DMS114 treated with DMSO at 0.1 percent for 48 hours (cell line): ENCODE measurements at regions not wholly inside any gene's neighbourhood (a gene's known extent, or its start where the extent isn't known, plus 50 kb on each side); places are given as distances from the start of the nearest gene placed in this dataset.

Source experiments
- DNase-seq: peaks from one replicate; lab custom pipeline; 2025; ENCODE audit not compliant: unreplicated experiment; lab: John Stamatoyannopoulos, UW

DNA sequence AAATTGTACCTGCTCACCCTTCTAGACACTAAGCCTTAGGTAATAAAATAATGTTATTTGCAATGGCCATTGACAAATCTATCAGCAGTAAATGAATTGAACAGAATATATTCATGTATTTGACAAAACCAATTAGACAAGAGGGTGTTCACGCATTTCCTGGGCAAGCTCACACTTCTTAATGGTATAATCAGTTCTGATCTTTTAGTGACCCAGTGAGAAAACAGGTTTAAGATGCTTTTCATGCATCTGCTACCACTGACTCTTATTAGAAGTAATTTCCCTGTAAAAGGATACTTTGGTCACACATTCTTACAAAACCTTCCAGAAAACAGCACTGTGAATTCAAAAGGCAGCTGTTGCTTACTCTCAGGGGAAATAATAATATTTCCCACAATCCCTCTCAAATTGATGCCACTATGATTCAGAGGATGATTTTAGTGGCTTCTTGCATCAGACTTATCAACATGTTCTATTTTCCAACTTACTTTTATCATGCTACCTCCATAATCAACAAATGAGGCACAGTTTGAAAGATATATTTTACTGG is 313.9 kb upstream of the NWD2 start:
- no peak for DNase-seq

- DNase-seq, result no peak
Measured at GRCh38 chr4:36944232-36944631, 300.3 kb upstream of the NWD2 start.

- no peak for DNase-seq
Measured at GRCh38 chr4:36961420-36961819, 283.1 kb upstream of the NWD2 start.

DNA sequence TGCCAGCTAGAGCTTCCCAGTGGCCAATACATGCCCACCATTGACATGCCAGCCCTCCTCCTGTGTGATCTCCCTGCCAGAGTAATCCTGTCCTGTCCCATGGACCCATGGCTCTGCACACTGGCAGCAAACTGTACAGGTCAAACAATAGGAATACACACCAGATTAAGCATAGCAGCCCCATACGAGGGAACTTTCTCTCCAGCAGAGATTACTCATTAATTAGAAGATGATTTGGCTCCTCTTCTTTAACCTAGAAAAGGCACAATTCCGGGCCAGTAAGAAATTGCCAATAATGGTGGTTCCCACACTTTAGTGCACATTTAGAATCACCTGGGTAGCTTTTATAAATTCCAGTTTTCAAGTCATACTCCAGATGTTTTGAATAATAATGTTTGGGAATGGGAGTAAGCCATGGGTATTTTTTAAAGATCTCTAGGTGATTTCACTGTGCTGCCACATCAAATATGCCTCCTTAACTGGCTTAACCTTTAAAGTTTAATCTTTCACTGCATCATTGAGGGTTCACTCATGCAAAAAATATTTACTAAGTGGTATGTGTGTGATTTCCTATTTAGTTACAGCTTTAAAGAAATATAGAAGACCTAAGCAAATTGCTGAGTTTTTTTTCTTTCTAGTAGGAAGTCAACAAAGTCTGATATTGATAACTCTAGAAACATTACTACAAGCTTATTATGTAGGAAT is 277.6 kb upstream of the NWD2 start:
- no peak for DNase-seq

- DNase-seq, result no peak
Measured at GRCh38 chr4:36979533-36979932, 265.0 kb upstream of the NWD2 start.

DNA sequence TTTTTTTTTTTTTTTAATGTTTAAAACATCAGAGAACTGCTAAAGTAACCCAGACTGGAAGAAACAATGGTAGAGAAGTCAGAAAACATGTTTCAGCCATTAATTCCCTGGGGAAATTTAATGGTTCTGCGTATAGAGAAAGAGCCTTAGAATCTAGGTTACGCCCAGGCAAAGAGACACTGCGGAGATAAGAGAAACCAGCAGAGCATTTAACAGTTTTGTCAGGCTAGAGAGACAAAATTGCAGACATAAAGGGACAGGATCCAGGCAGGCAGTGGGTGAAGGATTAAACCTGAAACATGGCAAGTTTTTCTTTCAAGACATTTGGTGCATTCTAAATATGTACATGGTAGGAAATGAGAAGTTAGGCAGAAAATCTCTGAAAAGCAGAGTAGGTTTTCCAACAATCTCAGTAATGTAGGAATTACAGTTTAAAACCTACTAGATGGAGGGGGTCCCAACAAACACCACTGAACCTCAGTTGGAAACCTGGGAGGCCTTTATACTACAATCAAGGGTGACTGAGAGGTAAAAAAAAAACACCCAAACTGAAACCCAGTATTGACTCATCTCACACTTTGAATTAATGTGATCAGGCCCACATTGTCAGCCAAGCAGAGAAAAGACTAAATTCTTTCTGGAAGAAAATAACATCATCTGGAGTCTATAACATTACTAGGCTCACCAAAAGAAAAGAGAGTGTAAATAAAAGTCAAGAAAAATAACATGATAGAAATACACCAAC is 254.2 kb upstream of the NWD2 start:
- no peak for DNase-seq

GRCh38 chr4:36997727-36998126 is 246.8 kb upstream of the NWD2 start:
- DNase-seq, result no peak

GRCh38 chr4:37000281-37000680 is 244.3 kb upstream of the NWD2 start:
- no peak for DNase-seq

GRCh38 chr4:37001688-37002436 is 242.7 kb upstream of the NWD2 start:
- DNase-seq, result no peak

DNA sequence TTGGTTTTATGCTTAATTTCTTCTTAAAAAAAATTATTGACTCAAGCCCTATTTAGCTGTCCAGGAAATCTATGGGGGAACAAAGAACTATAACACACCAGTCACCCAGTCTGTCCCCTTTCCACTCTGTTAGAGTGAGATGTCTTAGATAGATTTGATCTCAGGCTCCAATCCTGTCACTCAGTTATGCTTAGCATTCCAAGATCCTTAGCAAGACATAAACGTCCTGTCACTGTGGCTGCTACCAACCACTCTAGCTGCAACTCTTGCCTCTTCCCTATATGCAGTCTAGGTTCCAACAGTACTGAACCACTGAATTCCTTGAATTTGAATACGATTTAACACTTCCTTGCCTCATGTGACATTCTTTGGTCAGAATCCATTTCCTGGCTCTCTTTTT is 241.9 kb upstream of the NWD2 start:
- no peak for DNase-seq

GRCh38 chr4:37008199-37008598 is 236.3 kb upstream of the NWD2 start:
- DNase-seq, result no peak

GRCh38 chr4:37014584-37014983 is 230.0 kb upstream of the NWD2 start:
- DNase-seq, result no peak

- DNase-seq, result no peak
Measured at GRCh38 chr4:37015391-37015790, 229.2 kb upstream of the NWD2 start.

DNA sequence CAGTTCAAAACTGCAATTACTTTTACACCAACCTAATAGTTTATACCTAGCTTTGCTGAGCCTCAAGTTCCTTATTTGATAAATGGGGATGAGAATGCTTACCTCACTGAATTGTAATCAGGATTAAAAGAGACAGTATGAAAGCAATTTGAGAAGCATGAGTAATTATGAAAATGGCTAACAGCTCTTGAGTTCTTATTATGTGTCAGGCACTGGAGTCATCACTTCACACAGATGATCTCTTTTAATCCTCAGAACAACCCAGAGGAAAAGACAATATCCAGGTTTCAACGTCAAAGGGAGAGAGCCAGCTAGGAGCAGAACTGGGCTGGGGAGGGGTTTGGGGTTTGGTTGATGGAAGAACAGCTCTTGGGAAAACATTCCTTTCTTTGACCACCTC is 221.0 kb upstream of the NWD2 start:
- DNase-seq, result no peak

DNA sequence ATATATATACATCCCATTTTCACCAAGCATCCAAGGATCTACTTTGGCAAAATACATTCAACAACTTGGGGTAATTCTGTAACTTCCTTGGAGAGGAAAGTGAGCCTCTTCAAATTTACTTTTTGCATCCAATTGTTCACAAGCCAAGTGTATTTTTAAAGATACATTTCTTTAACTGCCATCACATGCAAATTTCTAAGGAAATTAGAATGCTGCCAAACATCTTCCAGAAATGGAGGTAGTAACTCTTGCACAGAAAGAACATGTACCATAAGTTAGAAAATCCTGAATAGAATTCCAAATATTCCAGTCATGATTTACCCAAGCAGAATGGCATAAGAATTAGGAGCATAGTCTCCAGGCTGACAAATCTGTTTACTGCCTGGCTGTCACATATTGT is 220.5 kb upstream of the NWD2 start:
- DNase-seq, result no peak

DNA sequence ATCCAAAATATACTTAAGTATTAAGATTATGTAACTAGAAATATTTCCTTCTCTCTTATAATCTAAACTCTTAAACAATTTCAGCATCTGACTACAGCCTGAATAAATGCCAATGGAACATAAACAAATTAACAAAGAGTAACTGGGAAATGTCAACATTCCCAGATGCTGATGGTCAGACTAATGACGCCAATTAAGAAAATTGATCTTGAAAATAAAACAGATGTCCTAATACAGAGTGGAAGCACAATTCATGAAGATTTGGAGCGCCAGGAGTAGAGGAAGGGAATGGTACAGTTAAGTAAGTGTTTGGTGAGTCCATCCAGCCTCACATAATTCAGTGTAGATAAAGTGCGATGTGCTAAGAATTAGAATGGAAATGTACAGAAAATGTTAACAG is 203.7 kb upstream of the NWD2 start:
- no peak for DNase-seq

DNA sequence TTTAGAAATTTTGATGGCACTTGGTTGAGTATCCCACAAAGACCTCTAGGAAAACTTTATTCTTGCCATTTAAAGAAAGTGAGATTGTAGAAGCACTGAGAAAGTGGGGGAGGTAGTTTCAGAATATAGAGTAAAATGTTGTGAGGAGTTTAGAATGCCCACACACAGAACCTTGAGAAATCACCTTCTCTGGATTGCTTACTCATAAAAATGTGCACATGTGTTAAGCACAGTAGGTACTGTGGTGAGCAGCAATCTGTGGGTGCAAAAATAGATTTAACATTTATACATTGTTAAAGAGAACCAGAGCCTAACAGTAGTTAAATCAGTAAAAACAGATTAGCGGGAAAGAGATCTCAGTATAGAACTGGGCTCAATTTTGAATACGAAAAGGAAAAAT is 201.2 kb upstream of the NWD2 start:
- no peak for DNase-seq

DNA sequence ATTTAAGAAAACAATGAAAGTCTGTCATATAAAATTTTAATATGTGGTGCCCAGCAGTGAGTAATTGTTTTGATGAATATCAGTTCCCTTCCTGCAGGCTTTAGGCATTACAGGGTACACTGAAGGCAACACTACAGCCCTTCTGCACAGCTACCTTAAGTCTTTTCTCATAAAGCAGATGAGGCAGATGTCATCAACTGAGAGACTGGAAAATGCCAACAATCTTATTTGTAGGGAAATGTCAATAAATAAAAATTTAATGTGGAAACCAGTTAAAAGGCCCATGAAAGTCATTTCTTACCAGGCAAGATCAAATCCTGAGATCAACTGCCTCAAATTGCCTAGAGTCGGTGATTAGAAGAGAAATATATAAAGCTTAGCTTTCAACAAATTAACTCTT is 193.4 kb upstream of the NWD2 start:
- no peak for DNase-seq

DNA sequence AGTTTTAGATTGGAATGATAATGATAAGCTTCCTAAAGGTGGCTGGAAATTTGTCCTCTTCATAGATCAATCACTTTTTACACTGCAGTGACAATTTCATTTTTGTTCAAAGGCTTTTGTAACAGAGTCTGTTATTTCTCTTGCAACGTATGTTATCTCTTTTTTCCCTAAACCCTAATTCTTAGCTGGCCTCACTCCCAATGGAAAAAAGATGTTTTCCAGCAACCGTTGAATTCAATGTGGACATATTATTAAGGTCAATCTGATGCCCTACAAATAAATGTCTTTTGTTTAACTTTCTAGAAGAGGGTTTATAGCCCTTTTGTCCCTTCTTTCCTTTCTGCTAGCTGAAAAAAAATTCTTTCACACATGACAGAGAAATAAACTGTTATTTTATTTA is 192.7 kb upstream of the NWD2 start:
- DNase-seq, result no peak

DNA sequence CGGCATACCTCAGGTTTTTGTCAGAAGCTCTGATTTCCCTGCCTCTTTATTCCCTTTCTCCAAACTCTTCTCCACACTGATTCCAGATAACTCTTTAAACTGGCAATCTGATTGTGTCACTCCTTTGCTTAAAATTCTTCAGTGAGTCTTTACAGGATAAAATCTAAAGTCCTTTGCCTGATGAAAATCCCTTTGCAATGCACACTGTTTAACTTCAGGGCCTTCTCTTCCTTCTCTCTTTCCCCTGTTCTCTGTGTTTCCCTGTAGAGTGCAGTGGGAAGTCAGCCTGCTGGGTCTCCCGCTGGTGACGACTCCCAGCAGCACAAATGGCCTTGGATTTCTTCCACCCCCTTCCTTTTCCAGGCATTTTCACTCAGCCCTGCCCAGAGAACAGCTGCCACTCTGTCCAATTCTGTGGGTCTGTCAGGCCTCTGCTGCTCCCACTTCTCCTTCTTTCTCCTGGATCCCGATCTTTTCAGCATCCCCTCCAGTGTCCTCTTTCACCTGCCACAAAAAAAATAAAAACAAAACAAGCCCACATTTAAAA is 189.9 kb upstream of the NWD2 start:
- no peak for DNase-seq

DNA sequence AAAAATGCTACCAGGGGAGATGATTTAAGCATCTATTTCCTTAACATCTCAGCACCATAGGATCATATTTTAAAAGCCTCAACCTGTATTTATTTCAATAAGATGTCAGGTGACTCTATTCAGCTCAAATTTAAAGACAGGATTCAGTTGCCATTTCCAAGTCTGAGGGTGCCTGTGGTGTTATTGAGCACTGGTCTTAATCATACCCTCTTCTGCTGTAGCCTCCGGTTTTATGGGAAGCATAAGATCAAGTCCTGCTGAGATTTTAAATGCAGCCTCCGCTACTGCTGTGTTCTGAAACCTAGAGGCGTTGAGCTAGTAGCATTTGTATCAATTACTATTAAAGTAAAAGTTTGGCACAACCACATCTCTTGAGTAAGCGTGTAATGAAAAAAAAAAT is 185.7 kb upstream of the NWD2 start:
- no peak for DNase-seq

DNA sequence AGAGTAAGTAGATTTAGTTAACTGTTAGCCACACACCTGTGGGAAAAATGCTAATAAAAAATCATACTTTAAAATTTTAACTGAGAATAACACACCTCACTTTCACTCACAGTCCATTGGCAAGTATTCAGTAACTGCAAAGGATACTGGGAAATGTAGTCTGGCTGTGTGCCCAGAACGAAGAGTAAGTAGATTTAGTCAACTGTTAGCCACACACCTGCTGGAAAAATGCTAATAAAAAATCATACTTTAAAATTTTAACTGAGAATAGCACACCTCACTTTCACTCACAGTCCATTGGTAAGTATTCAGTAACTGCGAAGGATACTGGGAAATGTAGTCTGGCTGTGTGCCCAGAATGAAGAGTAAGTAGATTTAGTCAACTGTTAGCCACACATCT is 178.4 kb upstream of the NWD2 start:
- no peak for DNase-seq
